Left ventricle myocardium inferior (tissue), 1 donor: ENCODE measurements at regions not wholly inside any gene's neighbourhood (a gene's known extent, or its start where the extent isn't known, plus 50 kb on each side); places are given as distances from the start of the nearest gene placed in this dataset.

ENCODE experiments used
- DNase-seq: peaks from one replicate; pipeline ENCODE4 v3.0.0-alpha.2; 2020
- H3K27ac ChIP-seq: fragments of 200-600 bp; replicated peaks from 2 replicates; pipeline ENCODE4 v1.8.0; 2021
- H3K27me3 ChIP-seq: fragments of 200-600 bp; 2 replicates; pipeline ENCODE4 v1.8.0; 2021; ENCODE audit warnings: low read depth
- H3K36me3 ChIP-seq: fragments of 200-600 bp; 2 replicates; pipeline ENCODE4 v1.8.0; 2021
- H3K4me1 ChIP-seq: fragments of 200-600 bp; 2 replicates; pipeline ENCODE4 v1.8.0; 2021
- H3K4me3 ChIP-seq: fragments of 200-600 bp; 2 replicates; pipeline ENCODE4 v1.8.0; 2021; ENCODE audit warnings: mild to moderate bottlenecking, moderate library complexity
- H3K9me3 ChIP-seq: fragments of 200-600 bp; replicated peaks from 2 replicates; pipeline ENCODE4 v1.8.0; 2021
- intact Hi-C: fragments of 100-400 bp; cut with micrococcal nuclease; formaldehyde crosslinking; loops from one replicate; pipeline ENCODE4 v1.11.0; 2022
- TF ChIP-seq, protein P1 (sequence below): fragments of 200-600 bp; IDR thresholded peaks from 2 replicates; pipeline ENCODE4 v1.8.0; 2021; ENCODE audit warnings: antibody characterized with exemption, mild to moderate bottlenecking, borderline replicate concordance
- donor health status: DM: no; HTN: yes; CAD: no; lungs with severe emphysema.

DNA sequence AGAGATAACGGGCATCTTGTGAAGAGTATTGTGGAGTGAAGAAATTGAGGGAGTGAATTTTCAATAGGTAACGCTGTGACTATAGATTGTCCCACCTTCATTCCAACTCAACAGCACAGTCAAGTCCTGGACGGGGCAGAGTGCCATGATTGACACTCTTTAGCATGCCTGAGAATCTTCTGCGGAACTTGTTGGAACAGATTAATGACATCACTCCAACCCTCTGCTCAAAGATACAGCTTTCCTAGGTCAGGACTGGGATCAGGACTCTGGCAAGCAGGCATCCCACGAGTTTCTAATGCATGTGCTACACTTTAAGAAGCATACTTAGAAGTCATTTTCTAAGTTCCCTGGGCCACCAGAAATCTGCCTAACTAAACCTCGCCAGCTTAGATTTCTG is 267.6 kb upstream of the CFAP20DC start:
- no peaks in the 10 kb centered on the region for H3K9me3 ChIP-seq
- intact Hi-C loops = no loop called here
- TF ChIP-seq, protein P1, sequence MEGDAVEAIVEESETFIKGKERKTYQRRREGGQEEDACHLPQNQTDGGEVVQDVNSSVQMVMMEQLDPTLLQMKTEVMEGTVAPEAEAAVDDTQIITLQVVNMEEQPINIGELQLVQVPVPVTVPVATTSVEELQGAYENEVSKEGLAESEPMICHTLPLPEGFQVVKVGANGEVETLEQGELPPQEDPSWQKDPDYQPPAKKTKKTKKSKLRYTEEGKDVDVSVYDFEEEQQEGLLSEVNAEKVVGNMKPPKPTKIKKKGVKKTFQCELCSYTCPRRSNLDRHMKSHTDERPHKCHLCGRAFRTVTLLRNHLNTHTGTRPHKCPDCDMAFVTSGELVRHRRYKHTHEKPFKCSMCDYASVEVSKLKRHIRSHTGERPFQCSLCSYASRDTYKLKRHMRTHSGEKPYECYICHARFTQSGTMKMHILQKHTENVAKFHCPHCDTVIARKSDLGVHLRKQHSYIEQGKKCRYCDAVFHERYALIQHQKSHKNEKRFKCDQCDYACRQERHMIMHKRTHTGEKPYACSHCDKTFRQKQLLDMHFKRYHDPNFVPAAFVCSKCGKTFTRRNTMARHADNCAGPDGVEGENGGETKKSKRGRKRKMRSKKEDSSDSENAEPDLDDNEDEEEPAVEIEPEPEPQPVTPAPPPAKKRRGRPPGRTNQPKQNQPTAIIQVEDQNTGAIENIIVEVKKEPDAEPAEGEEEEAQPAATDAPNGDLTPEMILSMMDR = no peak
- no peak for DNase-seq
- H3K36me3 ChIP-seq = no peaks in the 10 kb centered on the region
- H3K27me3 ChIP-seq = no peaks in the 10 kb centered on the region
- H3K27ac ChIP-seq = no peak overlapping the region
- H3K4me3 ChIP-seq = no peak overlapping the region
- H3K4me1 ChIP-seq = peaks cover 10% of the 10 kb centered on the region

DNA sequence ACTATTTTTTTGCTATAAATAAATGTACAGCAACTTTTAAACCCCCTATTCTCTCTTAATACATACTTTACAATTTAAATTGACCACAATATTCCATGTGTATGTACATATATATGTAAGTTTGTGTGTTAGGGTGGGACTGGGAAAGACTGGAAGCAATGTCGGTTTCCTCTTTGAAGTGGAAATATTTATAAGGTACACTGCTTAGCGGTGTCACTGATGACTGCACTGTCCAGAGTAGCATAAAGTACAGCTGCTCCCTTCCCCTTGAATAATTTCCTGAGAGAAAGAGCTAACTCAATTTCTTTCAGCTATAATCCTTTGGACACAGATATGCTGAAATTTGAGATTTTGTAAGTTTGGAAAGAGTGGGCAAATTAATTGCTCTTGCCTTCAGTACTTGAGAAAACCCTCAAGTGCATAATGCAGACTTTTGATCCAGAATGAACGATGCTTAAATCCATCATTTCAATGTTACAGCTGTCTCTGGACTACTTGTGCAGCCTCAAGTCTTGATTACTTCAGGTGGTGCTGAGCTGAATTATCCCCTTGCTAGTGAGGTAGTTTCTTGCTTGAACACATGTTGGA is 267.0 kb upstream of the CFAP20DC start:
- H3K27me3 ChIP-seq = no peaks in the 10 kb centered on the region
- no peak for DNase-seq
- H3K27ac ChIP-seq = no peak overlapping the region
- no peak overlapping the region for H3K4me3 ChIP-seq
- TF ChIP-seq, protein P1 = no peak
- intact Hi-C loops = no loop called here
- H3K4me1 ChIP-seq = peaks cover 10% of the 10 kb centered on the region
- H3K36me3 ChIP-seq = no peaks in the 10 kb centered on the region
- no peaks in the 10 kb centered on the region for H3K9me3 ChIP-seq

GRCh38 chr3:59313365-59313764 is 263.5 kb upstream of the CFAP20DC start:
- TF ChIP-seq, protein P1 = peak; percentile 66
- H3K4me3 ChIP-seq = no peak overlapping the region
- no peaks in the 10 kb centered on the region for H3K4me1 ChIP-seq
- no peaks in the 10 kb centered on the region for H3K36me3 ChIP-seq
- peak overlapping the region; percentile 10 for H3K27ac ChIP-seq
- intact Hi-C loops = no loop called here
- no peaks in the 10 kb centered on the region for H3K9me3 ChIP-seq
- no peaks in the 10 kb centered on the region for H3K27me3 ChIP-seq
- DNase-seq = peak; percentile 51

DNA sequence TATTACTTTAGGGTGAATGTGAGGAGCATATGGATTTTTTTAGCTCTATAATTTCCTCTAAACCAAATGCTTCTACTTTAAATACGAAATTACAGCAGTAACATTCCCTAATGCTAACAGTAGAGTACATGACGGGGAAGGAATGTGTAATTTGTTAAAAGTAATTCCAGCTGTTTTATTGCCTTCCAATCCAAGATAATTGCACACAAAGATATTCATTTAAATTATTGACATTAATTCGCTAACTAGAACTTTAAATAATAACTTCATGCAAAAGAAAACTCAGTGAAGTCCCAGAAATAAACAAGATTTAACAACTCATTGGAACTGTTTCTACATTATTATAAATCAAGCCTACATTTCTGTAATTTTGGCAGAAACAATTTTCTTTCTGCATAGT is 261.4 kb upstream of the CFAP20DC start:
- TF ChIP-seq, protein P1 = no peak
- intact Hi-C loops = no loop called here
- DNase-seq = no peak

GRCh38 chr3:59310736-59311135 is 260.9 kb upstream of the CFAP20DC start:
- no peak for DNase-seq
- intact Hi-C loops = no loop called here
- no peaks in the 10 kb centered on the region for H3K36me3 ChIP-seq
- no peaks in the 10 kb centered on the region for H3K4me1 ChIP-seq
- no peaks in the 10 kb centered on the region for H3K9me3 ChIP-seq
- H3K27ac ChIP-seq = no peak overlapping the region
- H3K27me3 ChIP-seq = no peaks in the 10 kb centered on the region
- no peak overlapping the region for H3K4me3 ChIP-seq
- TF ChIP-seq, protein P1 = no peak

More for the DNA sequence above, 261.4 kb upstream of the CFAP20DC start:
- no peaks in the 10 kb centered on the region for H3K9me3 ChIP-seq
- H3K4me3 ChIP-seq = no peak overlapping the region
- H3K4me1 ChIP-seq = no peaks in the 10 kb centered on the region
- H3K36me3 ChIP-seq = no peaks in the 10 kb centered on the region
- H3K27ac ChIP-seq = no peak overlapping the region
- H3K27me3 ChIP-seq = no peaks in the 10 kb centered on the region
